T47D (cell line): ENCODE measurements at regions not wholly inside any gene's neighbourhood (a gene's known extent, or its start where the extent isn't known, plus 50 kb on each side); places are given as distances from the start of the nearest gene placed in this dataset.
"Not testable (repeated sequence)": the region's sequence is repeated elsewhere in the genome, so short reads cannot be mapped to it uniquely, and the experiment has no call there.

ENCODE experiments used
- DNase-seq, 2 experiments: peaks; one replicate each; pipeline versions ENCODE4 v3.0.0 to v3.0.0-alpha.2; 2011 to 2012; ENCODE audit warnings: low read depth in 1 of 2, low spot score in 1 of 2
- JUND ChIP-seq: IDR thresholded peaks from 2 replicates; pipeline ENCODE4 v1.6.1; 2012; ENCODE audit warnings: low read depth
- in situ Hi-C: cut with HindIII; loops from 2 replicates; pipeline ENCODE4 v1.10.0; 2016; ENCODE audit warnings: low sequenced_read_pairs, low pct_unique_long_range_greater_than_20kb

GRCh38 chr1:82153272-82153629 lies 352.5 kb downstream of the ADGRL2 start:
- TF ChIP-seq JUND = no peak
- no peak for DNase-seq
- in situ Hi-C loops = no loop called here

GRCh38 chr1:82152356-82153271 lies 351.9 kb downstream of the ADGRL2 start:
- no peak for TF ChIP-seq JUND
- in situ Hi-C loops = no loop called here
- no peak for DNase-seq

GRCh38 chr1:82145656-82146055 lies 344.9 kb downstream of the ADGRL2 start:
- in situ Hi-C loops = no loop called here
- no peak for DNase-seq
- no peak for TF ChIP-seq JUND

GRCh38 chr1:82143108-82143833 lies 342.5 kb downstream of the ADGRL2 start:
- TF ChIP-seq JUND = no peak
- DNase-seq = no peak
- in situ Hi-C loops = no loop called here

- DNase-seq = no peak
- no peak for TF ChIP-seq JUND
- in situ Hi-C loops = no loop called here
Measured at GRCh38 chr1:82141390-82141789, 340.7 kb downstream of the ADGRL2 start.

GRCh38 chr1:82139751-82140468 lies 339.2 kb downstream of the ADGRL2 start:
- in situ Hi-C loops = no loop called here
- DNase-seq = no peak
- TF ChIP-seq JUND = no peak

GRCh38 chr1:82136351-82136750 lies 335.6 kb downstream of the ADGRL2 start:
- in situ Hi-C loops, DNase-seq: not testable (repeated sequence)

GRCh38 chr1:82125866-82126265 lies 325.1 kb downstream of the ADGRL2 start:
- no peak for TF ChIP-seq JUND
- no peak for DNase-seq
- in situ Hi-C loops = no loop called here

- in situ Hi-C loops = no loop called here
- DNase-seq = no peak
- no peak for TF ChIP-seq JUND
Measured at GRCh38 chr1:82125119-82125518, 324.4 kb downstream of the ADGRL2 start.

- no peak for TF ChIP-seq JUND
- no peak for DNase-seq
- in situ Hi-C loops = no loop called here
Measured at GRCh38 chr1:82121421-82121820, 320.7 kb downstream of the ADGRL2 start.

- no peak for TF ChIP-seq JUND
- in situ Hi-C loops = no loop called here
- no peak for DNase-seq
Measured at GRCh38 chr1:82116105-82116504, 315.4 kb downstream of the ADGRL2 start.

GRCh38 chr1:82114887-82115286 lies 314.2 kb downstream of the ADGRL2 start:
- DNase-seq = no peak
- in situ Hi-C loops = no loop called here
- TF ChIP-seq JUND = no peak
